Activated CD4-positive, alpha-beta T cell treated with anti-CD3 and anti-CD28 coated beads, Interleukin-2, amount 50 U/mL, for 16 hours (primary cell): ENCODE measurements at regions not wholly inside any gene's neighbourhood (a gene's known extent, or its start where the extent isn't known, plus 50 kb on each side); places are given as distances from the start of the nearest gene placed in this dataset.

ENCODE experiments used
- DNase-seq: peaks from one replicate; pipeline ENCODE4 v3.0.0-alpha.2; 2020

GRCh38 chr1:147811273-147811672 lies 50.9 kb upstream of the GJA5 start:
- DNase-seq, result no peak

- no peak for DNase-seq
These were observed 51.3 kb upstream of the GJA5 start for GRCh38 chr1:147811751-147812150.

- DNase-seq, result no peak
These were observed 52.4 kb upstream of the GJA5 start for GRCh38 chr1:147812799-147813198.

- no peak for DNase-seq
These were observed 55.1 kb upstream of the GJA5 start for GRCh38 chr1:147815503-147815902.

GRCh38 chr1:147820761-147821297 lies 60.4 kb upstream of the GJA5 start:
- DNase-seq, result no peak

GRCh38 chr1:147821883-147822282 lies 61.5 kb upstream of the GJA5 start:
- no peak for DNase-seq

- no peak for DNase-seq
These were observed 61.9 kb upstream of the GJA5 start for GRCh38 chr1:147822292-147822691.

- no peak for DNase-seq
These were observed 63.6 kb upstream of the GJA5 start for GRCh38 chr1:147824001-147824400.

GRCh38 chr1:147824798-147825197 lies 64.4 kb upstream of the GJA5 start:
- no peak for DNase-seq

GRCh38 chr1:147825586-147825985 lies 65.2 kb upstream of the GJA5 start:
- DNase-seq, result no peak

GRCh38 chr1:147826259-147826658 lies 65.9 kb upstream of the GJA5 start:
- DNase-seq, result no peak

- no peak for DNase-seq
These were observed 69.2 kb upstream of the GJA8 start for GRCh38 chr1:147833231-147833860.

- DNase-seq, result no peak
These were observed 68.4 kb upstream of the GJA8 start for GRCh38 chr1:147834181-147834580.

GRCh38 chr1:147834810-147835209 lies 67.8 kb upstream of the GJA8 start:
- DNase-seq, result no peak

- DNase-seq, result no peak
These were observed 65.2 kb upstream of the GJA8 start for GRCh38 chr1:147837129-147837963.

- DNase-seq, result no peak
These were observed 64.7 kb upstream of the GJA8 start for GRCh38 chr1:147837964-147838292.

- DNase-seq, result peak; percentile 4
These were observed 61.7 kb upstream of the GJA8 start for GRCh38 chr1:147840909-147841308.

GRCh38 chr1:147842578-147842977 lies 60.0 kb upstream of the GJA8 start:
- DNase-seq, result no peak

GRCh38 chr1:147843486-147843885 lies 59.1 kb upstream of the GJA8 start:
- DNase-seq, result no peak

- no peak for DNase-seq
These were observed 54.8 kb upstream of the GJA8 start for GRCh38 chr1:147847831-147848230.

- no peak for DNase-seq
These were observed 53.3 kb upstream of the GJA8 start for GRCh38 chr1:147849098-147849895.

- DNase-seq, result peak; percentile 9
These were observed 51.9 kb upstream of the GJA8 start for GRCh38 chr1:147850737-147851136.

- peak; percentile 14 for DNase-seq
These were observed 51.4 kb upstream of the GJA8 start for GRCh38 chr1:147851149-147851548.
